GM18858 (cell line): ENCODE measurements at regions not wholly inside any gene's neighbourhood (a gene's known extent, or its start where the extent isn't known, plus 50 kb on each side); places are given as distances from the start of the nearest gene placed in this dataset.

Experiments
- ATAC-seq: cut with Tn5 transposase; IDR thresholded peaks from one replicate; pipeline ENCODE4 v1.9.1; 2021; ENCODE audit not compliant: unreplicated experiment

GRCh38 chr5:165559645-165560044 is 2054.2 kb downstream of the MAT2B start:
- no peak for ATAC-seq

- no peak for ATAC-seq
Measured at GRCh38 chr5:165560648-165561047, 2055.2 kb downstream of the MAT2B start.

- no peak for ATAC-seq
Measured at GRCh38 chr5:165565911-165566310, 2060.5 kb downstream of the MAT2B start.

- no peak for ATAC-seq
Measured at GRCh38 chr5:165569551-165569950, 2064.1 kb downstream of the MAT2B start.

GRCh38 chr5:165573445-165573844 is 2068.0 kb downstream of the MAT2B start:
- ATAC-seq, result no peak

GRCh38 chr5:165574100-165574499 is 2068.7 kb downstream of the MAT2B start:
- ATAC-seq, result no peak

GRCh38 chr5:165576678-165577275 is 2071.4 kb downstream of the MAT2B start:
- ATAC-seq, result no peak

GRCh38 chr5:165579911-165580310 is 2074.5 kb downstream of the MAT2B start:
- no peak for ATAC-seq

- no peak for ATAC-seq
Measured at GRCh38 chr5:165594693-165595092, 2089.3 kb downstream of the MAT2B start.

GRCh38 chr5:165602529-165602928 is 2097.1 kb downstream of the MAT2B start:
- ATAC-seq, result no peak

GRCh38 chr5:165607026-165607425 is 2101.6 kb downstream of the MAT2B start:
- no peak for ATAC-seq

GRCh38 chr5:165609871-165610270 is 2104.5 kb downstream of the MAT2B start:
- ATAC-seq, result no peak

- ATAC-seq, result no peak
Measured at GRCh38 chr5:165616490-165617405, 2111.3 kb downstream of the MAT2B start.

GRCh38 chr5:165617491-165617890 is 2112.1 kb downstream of the MAT2B start:
- no peak for ATAC-seq

- ATAC-seq, result no peak
Measured at GRCh38 chr5:165620394-165620793, 2115.0 kb downstream of the MAT2B start.

GRCh38 chr5:165622864-165623536 is 2117.6 kb downstream of the MAT2B start:
- no peak for ATAC-seq

GRCh38 chr5:165624166-165624946 is 2118.9 kb downstream of the MAT2B start:
- ATAC-seq, result no peak

- ATAC-seq, result no peak
Measured at GRCh38 chr5:165626161-165626560, 2120.7 kb downstream of the MAT2B start.

- ATAC-seq, result no peak
Measured at GRCh38 chr5:165627548-165628170, 2122.2 kb downstream of the MAT2B start.

- ATAC-seq, result peak; percentile 89
Measured at GRCh38 chr5:165630261-165630778, 2124.9 kb downstream of the MAT2B start.
